Right atrium auricular region (tissue), 2 donors: ENCODE measurements at regions not wholly inside any gene's neighbourhood (a gene's known extent, or its start where the extent isn't known, plus 50 kb on each side); places are given as distances from the start of the nearest gene placed in this dataset.
"Not testable (repeated sequence)": the region's sequence is repeated elsewhere in the genome, so short reads cannot be mapped to it uniquely, and the experiment has no call there.

ENCODE experiments used
- DNase-seq: peaks from one replicate; pipeline ENCODE4 v3.0.0-alpha.2; 2019; ENCODE audit warnings: low spot score
- H3K27ac ChIP-seq, 2 donors: fragments of 200-600 bp; sonication (generic); 1 replicate in 1 of 2; 2 replicates in 1 of 2; pipeline ENCODE4 v1.5.1; 2016 to 2019
- H3K27me3 ChIP-seq, 2 donors: fragments of 200-600 bp; sonication (generic); one replicate each; pipeline versions ENCODE4 v1.5.1 to v1.6.0; 2017 to 2019
- H3K36me3 ChIP-seq: fragments of 200-600 bp; sonication (generic); one replicate; pipeline ENCODE4 v1.5.1; 2016
- H3K4me1 ChIP-seq, 2 donors: fragments of 200-600 bp; sonication (generic); one replicate each; pipeline versions ENCODE4 v1.5.1 to v1.6.0; 2017 to 2019
- H3K4me3 ChIP-seq, 2 donors: fragments of 200-600 bp; sonication (generic); 1 replicate in 1 of 2; 2 replicates in 1 of 2; pipeline ENCODE4 v1.5.1; 2017 to 2019; ENCODE audit warnings: mild to moderate bottlenecking in 1 of 2, moderate library complexity in 1 of 2
- H3K9me3 ChIP-seq, 2 donors: fragments of 200-600 bp; sonication (generic); one replicate each; pipeline ENCODE4 v1.5.1; 2019
- CTCF ChIP-seq, 2 donors: fragments of 200-600 bp; sonication (generic); IDR thresholded peaks; one replicate each; pipeline ENCODE4 v1.5.1; 2019; ENCODE audit warnings: antibody characterized with exemption in 2 of 2

GRCh38 chr21:9750341-9751086, 770.9 kb upstream of the TPTE start:
- no peak for DNase-seq
- Histone ChIP-seq H3K9me3 (no peaks in the 10 kb centered on the region), H3K4me3 (no peak overlapping the region), H3K36me3 (no peaks in the 10 kb centered on the region), H3K27ac (no peak overlapping the region), H3K27me3 (no peaks in the 10 kb centered on the region), H3K4me1 (no peaks in the 10 kb centered on the region)
- no peak for TF ChIP-seq CTCF (IDR thresholded peaks at IDR 0.05)

- H3K4me1 ChIP-seq, H3K9me3 ChIP-seq, DNase-seq: not testable (repeated sequence)
Measured at GRCh38 chr21:9751087-9751585, 770.2 kb upstream of the TPTE start.

DNA sequence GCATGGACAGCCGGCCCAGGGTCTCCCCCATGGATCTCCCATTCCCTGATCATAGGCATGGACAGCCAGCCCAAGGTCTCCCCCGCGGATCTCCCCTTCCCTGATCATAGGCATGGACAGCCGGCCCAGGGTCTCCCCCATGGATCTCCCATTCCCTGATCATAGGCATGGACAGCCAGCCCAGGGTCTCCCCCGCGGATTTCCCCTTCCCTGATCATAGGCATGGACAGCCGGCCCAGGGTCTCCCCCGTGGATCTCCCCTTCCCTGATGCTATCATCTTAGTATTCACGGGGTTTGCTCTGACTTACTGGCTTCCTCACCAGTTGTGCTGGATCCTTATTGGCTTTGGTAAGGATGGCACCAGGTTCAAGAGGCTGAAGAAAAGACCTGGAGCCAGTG, 769.4 kb upstream of the TPTE start:
- H3K36me3 ChIP-seq, H3K9me3 ChIP-seq, H3K4me1 ChIP-seq, H3K27ac ChIP-seq, H3K4me3 ChIP-seq, H3K27me3 ChIP-seq: not testable (repeated sequence)
- DNase-seq: peak; percentile 51

More at GRCh38 chr21:9751087-9751585, 770.2 kb upstream of the TPTE start:
- not testable (repeated sequence) for H3K36me3 ChIP-seq, H3K4me3 ChIP-seq, H3K27me3 ChIP-seq, H3K27ac ChIP-seq

- not testable (repeated sequence) for H3K36me3 ChIP-seq, H3K27ac ChIP-seq, H3K4me1 ChIP-seq, H3K27me3 ChIP-seq, H3K9me3 ChIP-seq, H3K4me3 ChIP-seq, DNase-seq
Measured at GRCh38 chr21:9753441-9753840, 767.9 kb upstream of the TPTE start.

DNA sequence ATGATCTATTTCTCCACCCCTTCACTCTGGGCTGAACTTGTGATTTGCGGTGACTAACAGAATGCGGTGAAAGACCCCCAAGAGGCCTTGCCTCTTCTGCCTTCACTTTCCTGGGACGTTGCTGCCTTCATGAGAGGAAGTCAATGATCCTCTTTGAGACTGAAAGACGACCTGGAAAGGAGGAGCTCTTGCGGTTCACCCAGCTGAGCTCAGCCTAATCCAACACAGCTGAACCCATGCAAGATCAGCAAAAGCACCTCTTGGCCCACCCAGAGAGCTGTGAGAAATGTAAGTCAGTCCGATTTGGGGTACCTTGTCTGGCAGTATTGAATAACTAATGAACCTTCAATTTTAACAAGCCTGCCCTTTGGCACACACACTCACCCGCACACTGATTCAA, 767.4 kb upstream of the TPTE start:
- Histone ChIP-seq H3K4me1 (no peaks in the 10 kb centered on the region), H3K27ac (no peak overlapping the region), H3K4me3 (no peak overlapping the region), H3K9me3 (no peaks in the 10 kb centered on the region), H3K27me3 (no peaks in the 10 kb centered on the region), H3K36me3 (no peaks in the 10 kb centered on the region)
- no peak for TF ChIP-seq CTCF (IDR thresholded peaks at IDR 0.05)
- no peak for DNase-seq

- H3K27me3 ChIP-seq, H3K36me3 ChIP-seq, H3K27ac ChIP-seq, H3K9me3 ChIP-seq, H3K4me1 ChIP-seq, DNase-seq, H3K4me3 ChIP-seq: not testable (repeated sequence)
Measured at GRCh38 chr21:9754434-9754833, 766.9 kb upstream of the TPTE start.

DNA sequence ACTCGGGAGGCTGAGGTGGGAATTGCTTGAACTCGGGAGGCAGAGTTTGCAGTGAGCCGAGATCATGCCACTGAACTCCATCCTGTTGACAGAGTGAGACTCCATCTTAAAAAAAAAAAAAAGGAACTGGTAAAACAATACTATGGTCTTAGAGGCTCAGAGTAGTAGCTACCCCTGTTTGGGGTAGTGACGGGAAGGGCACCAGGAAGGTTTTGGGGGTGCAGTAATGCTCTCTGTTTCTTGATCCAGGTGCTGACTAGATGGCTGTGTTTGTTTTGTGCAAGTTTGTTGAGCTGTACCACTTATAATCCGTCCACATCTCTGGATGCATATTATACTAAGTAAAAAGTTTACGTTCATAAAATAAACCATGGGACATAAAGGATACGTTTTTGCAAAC, 765.8 kb upstream of the TPTE start:
- no peaks in the 10 kb centered on the region for H3K36me3 ChIP-seq
- no peak for TF ChIP-seq CTCF (IDR thresholded peaks at IDR 0.05)

GRCh38 chr21:9756677-9757076, 764.7 kb upstream of the TPTE start:
- no peak overlapping the region for H3K27ac ChIP-seq
- no peak for TF ChIP-seq CTCF (IDR thresholded peaks at IDR 0.05)
- H3K4me1 ChIP-seq: no peaks in the 10 kb centered on the region
- H3K36me3 ChIP-seq: no peaks in the 10 kb centered on the region
- H3K27me3 ChIP-seq: no peaks in the 10 kb centered on the region
- H3K9me3 ChIP-seq: no peaks in the 10 kb centered on the region
- H3K4me3 ChIP-seq: no peak overlapping the region
- DNase-seq: no peak

More for the DNA sequence above, 765.8 kb upstream of the TPTE start:
- no peaks in the 10 kb centered on the region for H3K4me1 ChIP-seq
- no peak for DNase-seq
- H3K27me3 ChIP-seq: no peaks in the 10 kb centered on the region
- H3K27ac ChIP-seq: no peak overlapping the region
- H3K4me3 ChIP-seq: no peak overlapping the region
- H3K9me3 ChIP-seq: no peaks in the 10 kb centered on the region

DNA sequence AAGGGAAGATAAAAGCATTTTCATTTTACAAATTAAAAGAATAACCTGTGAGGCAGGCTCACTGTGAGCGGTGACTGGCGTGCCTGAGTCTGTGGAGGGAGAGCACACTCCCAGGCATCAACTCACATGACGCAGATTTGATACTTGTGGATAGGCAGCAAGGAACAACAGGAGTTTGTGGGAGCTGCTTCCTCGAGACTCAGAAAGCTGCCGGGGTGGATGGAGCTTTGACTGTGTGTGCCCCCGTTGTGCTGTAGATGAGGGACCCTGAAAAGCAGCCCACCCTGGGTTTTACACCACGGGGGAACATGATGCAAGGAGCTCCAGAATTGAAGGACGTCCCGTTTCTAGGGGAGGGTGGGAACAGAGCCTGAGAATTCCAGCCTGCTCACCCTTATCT, 764.3 kb upstream of the TPTE start:
- H3K4me3 ChIP-seq, H3K36me3 ChIP-seq, H3K27me3 ChIP-seq, H3K4me1 ChIP-seq, H3K27ac ChIP-seq, DNase-seq, H3K9me3 ChIP-seq: not testable (repeated sequence)

DNA sequence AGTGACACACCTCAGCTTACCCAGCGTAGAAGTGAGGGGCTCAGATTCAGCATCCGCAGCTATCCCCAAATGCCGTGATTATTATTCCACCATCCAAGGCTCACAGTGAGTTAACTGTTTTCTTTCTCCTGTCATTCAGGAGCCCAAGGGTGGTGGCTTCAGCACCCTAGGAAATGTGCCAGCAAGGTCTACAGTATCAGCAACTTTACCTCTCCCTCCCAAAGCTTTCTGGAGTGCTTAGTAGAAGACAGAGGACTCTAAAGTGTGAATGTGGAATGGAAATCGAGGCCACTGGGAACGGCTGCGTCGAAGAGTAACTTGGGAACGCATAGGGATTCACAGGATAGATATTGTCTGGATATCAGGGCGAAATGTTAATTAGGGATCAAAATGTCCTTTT, 763.8 kb upstream of the TPTE start:
- not testable (repeated sequence) for H3K27ac ChIP-seq, H3K9me3 ChIP-seq, DNase-seq, H3K4me1 ChIP-seq, H3K4me3 ChIP-seq, H3K27me3 ChIP-seq, H3K36me3 ChIP-seq
